ENCODE measurements at regions not wholly inside any gene's neighbourhood (a gene's known extent, or its start where the extent isn't known, plus 50 kb on each side); places are given as distances from the start of the nearest gene placed in this dataset.

DNA sequence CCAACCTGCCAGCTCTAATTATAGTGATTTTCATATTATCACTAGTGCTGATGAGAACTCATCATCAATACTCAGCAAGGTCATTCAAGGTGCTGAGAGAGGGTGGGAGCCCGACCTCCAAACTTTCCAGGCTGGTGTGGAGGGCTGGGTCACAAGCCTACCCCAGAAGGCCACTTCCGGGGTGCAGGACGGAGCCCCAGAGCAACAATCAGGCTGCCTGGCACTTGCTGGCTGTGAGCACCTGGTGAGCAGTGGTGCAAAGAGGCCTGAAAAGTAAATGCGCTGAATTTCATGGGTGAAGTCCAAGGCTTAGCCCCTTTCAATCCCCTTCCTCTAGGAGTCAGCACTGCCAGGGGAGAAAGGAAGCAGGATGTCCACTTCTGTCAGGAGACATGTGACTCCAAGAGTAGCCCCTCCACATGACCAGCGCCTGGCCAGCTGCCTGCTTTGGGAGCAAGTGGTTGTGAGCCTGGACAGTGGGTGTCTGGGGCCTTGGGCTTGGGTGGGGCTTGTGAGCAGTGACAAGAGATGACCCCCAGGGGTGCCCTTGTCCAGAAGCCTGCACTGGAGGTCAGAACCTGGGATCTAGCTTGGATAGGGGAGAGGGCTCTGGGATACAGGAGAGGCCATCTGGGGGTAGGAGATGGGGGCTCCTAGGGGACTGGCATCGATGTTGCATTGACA is 165.0 kb upstream of the TLE3 start:
- CTCF ChIA-PET (ENCODE audit: low intra/inter-chr PET ratio) = no interaction called here
- H3K27me3 ChIP-seq (ENCODE audit: control insufficient read depth in 2 of 2, insufficient read depth in 2 of 2, low read length in 2 of 2) = peaks cover 4 to 33% of the 10 kb centered on the region in 2 experiments; a peak in 3 of 5 replicates
- no peaks in the 10 kb centered on the region for H3K36me3 ChIP-seq (ENCODE audit: control insufficient read depth, insufficient read depth, low read length)
- no peak for ATAC-seq
- POLR2A ChIA-PET = no interaction called here
- no peaks in the 10 kb centered on the region for H3K9me3 ChIP-seq (replicated peaks; ENCODE audit: control insufficient read depth, insufficient read depth, low read depth, low read length)
- peaks cover 6% of the 10 kb centered on the region; the same call in 1 of the 2 replicates for H4K20me1 ChIP-seq (replicated peaks; ENCODE audit: control insufficient read depth, insufficient read depth, low read length)
- TF ChIP-seq SRSF1 (IDR thresholded peaks at IDR 0.05; ENCODE audit: low read depth, low read length) = no peak
- TF ChIP-seq, protein P1, sequence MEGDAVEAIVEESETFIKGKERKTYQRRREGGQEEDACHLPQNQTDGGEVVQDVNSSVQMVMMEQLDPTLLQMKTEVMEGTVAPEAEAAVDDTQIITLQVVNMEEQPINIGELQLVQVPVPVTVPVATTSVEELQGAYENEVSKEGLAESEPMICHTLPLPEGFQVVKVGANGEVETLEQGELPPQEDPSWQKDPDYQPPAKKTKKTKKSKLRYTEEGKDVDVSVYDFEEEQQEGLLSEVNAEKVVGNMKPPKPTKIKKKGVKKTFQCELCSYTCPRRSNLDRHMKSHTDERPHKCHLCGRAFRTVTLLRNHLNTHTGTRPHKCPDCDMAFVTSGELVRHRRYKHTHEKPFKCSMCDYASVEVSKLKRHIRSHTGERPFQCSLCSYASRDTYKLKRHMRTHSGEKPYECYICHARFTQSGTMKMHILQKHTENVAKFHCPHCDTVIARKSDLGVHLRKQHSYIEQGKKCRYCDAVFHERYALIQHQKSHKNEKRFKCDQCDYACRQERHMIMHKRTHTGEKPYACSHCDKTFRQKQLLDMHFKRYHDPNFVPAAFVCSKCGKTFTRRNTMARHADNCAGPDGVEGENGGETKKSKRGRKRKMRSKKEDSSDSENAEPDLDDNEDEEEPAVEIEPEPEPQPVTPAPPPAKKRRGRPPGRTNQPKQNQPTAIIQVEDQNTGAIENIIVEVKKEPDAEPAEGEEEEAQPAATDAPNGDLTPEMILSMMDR (IDR thresholded peaks at IDR 0.05 in 2 of 3, conservative IDR thresholded peaks at IDR 0.05 in 1 of 3; ENCODE audit: insufficient read depth in 2 of 3, low read depth in 1 of 3, low read length in 3 of 3) = 0 out of 6 replicates have a peak, but pooled peaks of 1 of the 3 experiments have one; percentile 16
- FAIRE-seq = no peak
- in situ Hi-C loops (cut with MboI) = no loop called here
- no peak overlapping the region for H3K4me3 ChIP-seq
- intact Hi-C loops (cut with micrococcal nuclease) = loop anchor here (10.0 kb wide), 1 partner anchor 222 kb away; no protein-coding TSS in a partner anchor
- H3K4me1 ChIP-seq (replicated peaks in 1 of 2; ENCODE audit: control insufficient read depth in 2 of 2, insufficient read depth in 2 of 2, low read length in 2 of 2) = peaks cover 5 to 8% of the 10 kb centered on the region in 2 experiments; a peak in 3 of 5 replicates
- H3K79me2 ChIP-seq (ENCODE audit: control insufficient read depth, insufficient read depth, low read length) = no peaks in the 10 kb centered on the region
- H2AFZ ChIP-seq (ENCODE audit: low read depth, low read length) = no peak overlapping the region
- no peak overlapping the region for H3K27ac ChIP-seq (ENCODE audit: extremely low read depth, low read depth, low read length)
- WGBS (ENCODE audit: insufficient coverage, low coverage, missing lambda C conversion rate) = 0% methylated on average over 6 of the region's 6 CpGs
- H3K4me2 ChIP-seq (ENCODE audit: insufficient read depth, low read length) = no peak overlapping the region
- DNase-seq (ENCODE audit: extremely low read depth in 1 of 4, low spot score in 3 of 4) = peak in 1 of 4 experiments; percentile 22
- H3K9me1 ChIP-seq (ENCODE audit: control insufficient read depth, insufficient read depth, low read length) = no peaks in the 10 kb centered on the region
- H3K9ac ChIP-seq (ENCODE audit: insufficient read depth in 1 of 2, low read depth in 2 of 2, low read length in 2 of 2) = no peak overlapping the region
- no TSS peak for BruUV-seq (replicated peaks)
